Right lobe of liver (tissue), 6 donors: ENCODE measurements at regions not wholly inside any gene's neighbourhood (a gene's known extent, or its start where the extent isn't known, plus 50 kb on each side); places are given as distances from the start of the nearest gene placed in this dataset.

Experiments used
- ATAC-seq, 4 donors: fragments of 200-7000 bp; cut with Tn5 transposase; one replicate each; pipeline ENCODE4 v1.9.1; 2020; ENCODE audit warnings: mild to moderate bottlenecking in 4 of 4, moderate library complexity in 4 of 4
- DNase-seq, 3 donors: peaks; one replicate each; pipeline ENCODE4 v3.0.0-alpha.2; 2020
- H3K27ac ChIP-seq, 3 donors: fragments of 200-600 bp; one replicate each; pipeline ENCODE4 v1.8.0; 2022
- H3K27me3 ChIP-seq, 2 donors: fragments of 200-600 bp; one replicate each; pipeline ENCODE4 v1.8.0; 2022
- H3K36me3 ChIP-seq, 4 donors: fragments of 200-600 bp; sonication (generic) in 1 of 4; one replicate each; pipeline versions ENCODE4 v1.5.1 to v1.8.0; 2017 to 2022; ENCODE audit warnings: control low read depth in 1 of 4
- H3K4me1 ChIP-seq, 4 donors: fragments of 200-600 bp; sonication (generic) in 1 of 4; one replicate each; pipeline versions ENCODE4 v1.5.1 to v1.8.0; 2017 to 2022; ENCODE audit warnings: control low read depth in 1 of 4
- H3K4me3 ChIP-seq, 3 donors: fragments of 200-600 bp; one replicate each; pipeline ENCODE4 v1.8.0; 2022
- H3K9me3 ChIP-seq, 4 donors: fragments of 200-600 bp; sonication (generic) in 1 of 4; one replicate each; pipeline versions ENCODE4 v1.5.1 to v1.8.0; 2017 to 2022; ENCODE audit warnings: control low read depth in 1 of 4
- CTCF ChIP-seq, 4 donors: fragments of 200-600 bp in 3 of 4; fragments of 450-650 bp in 1 of 4; IDR thresholded peaks; one replicate each; pipeline versions ENCODE4 v1.5.1 to v1.8.0; 2016 to 2022; ENCODE audit warnings: antibody characterized with exemption in 4 of 4, mild to moderate bottlenecking in 2 of 4
- POLR2A ChIP-seq: fragments of 450-650 bp; IDR thresholded peaks from one replicate; pipeline ENCODE4 v1.6.1; 2017; ENCODE audit warnings: antibody characterized with exemption, mild to moderate bottlenecking
- WGBS: methylation state at CpG from one replicate; pipeline ENCODE4 v1.1.6; 2018; ENCODE audit warnings: low coverage, low lambda C conversion rate; ENCODE audit not compliant: insufficient coverage; ENCODE audit errors: missing lambda C conversion rate; 5-methylcytosine and 5-hydroxymethylcytosine counted together
- intact Hi-C, 2 donors: fragments of 100-400 bp; cut with DNase I; formaldehyde crosslinking; loops; one replicate each; pipeline versions ENCODE4 v1.11.2 to v1.14.1; 2022
- donor health status: DM: no; HTN: yes; CAD: no.
- donor health status: DM: no; HTN: no; CAD: no.
- donor health status: DM: no; HTN: no; CAD: no.
- donor health status: DM: no; HTN: yes; CAD: no.
- donor health status: DM: no; HTN: yes; CAD: no.

- 91% methylated on average over 8 of the region's 8 CpGs for WGBS
- no peak for TF ChIP-seq CTCF (IDR thresholded peaks at IDR 0.05)
- no peak for TF ChIP-seq POLR2A
These were observed 72.5 kb upstream of the MORC3 start for GRCh38 chr21:36247316-36248010.

GRCh38 chr21:36249576-36250422 lies 70.2 kb upstream of the MORC3 start:
- no peak for ATAC-seq
- Histone ChIP-seq H3K4me1 (peaks cover 0 to 6% (median 0%) of the 10 kb centered on the region in 4 donors), H3K36me3 (peaks cover 0 to 84% (median 4%) of the 10 kb centered on the region in 4 donors), H3K27me3 (no peaks in the 10 kb centered on the region), H3K9me3 (no peaks in the 10 kb centered on the region), H3K27ac (no peak overlapping the region), H3K4me3 (no peak overlapping the region)
- no peak for DNase-seq
- TF ChIP-seq CTCF (IDR thresholded peaks at IDR 0.05) (no peak), POLR2A (no peak)
- WGBS: 92% methylated on average over 18 of the region's 20 CpGs
- intact Hi-C loops: no loop called here

More at GRCh38 chr21:36247316-36248010, 72.5 kb upstream of the MORC3 start:
- ATAC-seq (no peak), DNase-seq (no peak)
- no peaks in the 10 kb centered on the region for H3K9me3 ChIP-seq
- intact Hi-C loops: no loop called here
- H3K36me3 ChIP-seq: peaks cover 0 to 70% (median 3%) of the 10 kb centered on the region in 4 donors
- no peak overlapping the region for H3K4me3 ChIP-seq
- no peaks in the 10 kb centered on the region for H3K27me3 ChIP-seq
- no peak overlapping the region for H3K27ac ChIP-seq
- H3K4me1 ChIP-seq: peaks cover 0 to 6% (median under 1%) of the 10 kb centered on the region in 4 donors

GRCh38 chr21:36250423-36251075 lies 69.4 kb upstream of the MORC3 start:
- TF ChIP-seq CTCF (IDR thresholded peaks at IDR 0.05) (no peak), POLR2A (no peak)
- 89% methylated on average over 6 of the region's 17 CpGs for WGBS
- no peak overlapping the region for H3K27ac ChIP-seq
- ATAC-seq (no peak), DNase-seq (no peak)
- H3K4me3 ChIP-seq: no peak overlapping the region
- no peaks in the 10 kb centered on the region for H3K27me3 ChIP-seq
- intact Hi-C loops: no loop called here
- peaks cover 0 to 77% (median 4%) of the 10 kb centered on the region in 4 donors for H3K36me3 ChIP-seq
- H3K4me1 ChIP-seq: peaks cover 0 to 3% (median 0%) of the 10 kb centered on the region in 4 donors
- H3K9me3 ChIP-seq: no peaks in the 10 kb centered on the region

- H3K27ac ChIP-seq: no peak overlapping the region
- no peak overlapping the region for H3K4me3 ChIP-seq
- H3K9me3 ChIP-seq: no peaks in the 10 kb centered on the region
- intact Hi-C loops: no loop called here
- H3K36me3 ChIP-seq: peaks cover 0 to 56% (median 1%) of the 10 kb centered on the region in 4 donors
- TF ChIP-seq CTCF (IDR thresholded peaks at IDR 0.05) (no peak), POLR2A (no peak)
- no peak for DNase-seq
- ATAC-seq: no peak
- no peaks in the 10 kb centered on the region for H3K27me3 ChIP-seq
- WGBS: 75% methylated on average over 6 of the region's 6 CpGs
- H3K4me1 ChIP-seq: no peaks in the 10 kb centered on the region
These were observed 65.7 kb upstream of the MORC3 start for GRCh38 chr21:36254106-36254941.
